ENCODE measurements at regions not wholly inside any gene's neighbourhood (a gene's known extent, or its start where the extent isn't known, plus 50 kb on each side); places are given as distances from the start of the nearest gene placed in this dataset.
A peak's percentile ranks its signal among the peaks of the same experiment; 100 is the strongest.

- Histone ChIP-seq H4K8ac (ENCODE audit: low read depth, low read length) (no peak overlapping the region), H2BK12ac (ENCODE audit: low read length) (no peak overlapping the region), H3K4me2 (ENCODE audit: low read length) (no peak overlapping the region), H3K18ac (ENCODE audit: low read length) (no peak overlapping the region), H3K4ac (ENCODE audit: low read depth, low read length) (no peak overlapping the region), H2BK5ac (ENCODE audit: low read depth, low read length, poor library complexity) (no peak overlapping the region), H3K4me3 (ENCODE audit: low read depth, low read length) (no peak overlapping the region), H2BK120ac (ENCODE audit: insufficient read depth, low read length, poor library complexity) (no peak overlapping the region), H3K14ac (ENCODE audit: low read length) (no peak overlapping the region), H4K91ac (ENCODE audit: low read depth, low read length) (no peak overlapping the region), H2AFZ (ENCODE audit: insufficient read depth, low read length, poor library complexity) (no peak overlapping the region), H3K9me3 (ENCODE audit: insufficient read depth, low read depth, low read length) (no peaks in the 10 kb centered on the region), H3K27ac (ENCODE audit: low read depth, low read length) (no peak overlapping the region), H2AK5ac (ENCODE audit: low read length) (no peak overlapping the region), H3K79me1 (ENCODE audit: low read length) (peaks cover 8% of the 10 kb centered on the region), H3K79me2 (ENCODE audit: control insufficient read depth, insufficient read depth, low read length, poor library complexity) (peaks cover 4% of the 10 kb centered on the region), H3K27me3 (ENCODE audit: insufficient read depth, low read length) (no peaks in the 10 kb centered on the region), H3K36me3 (ENCODE audit: control insufficient read depth in 1 of 2, insufficient read depth in 2 of 2, low read length in 2 of 2) (no peaks in the 10 kb centered on the region), H3K4me1 (ENCODE audit: control insufficient read depth in 1 of 2, insufficient read depth in 2 of 2, low read length in 2 of 2) (peaks cover 0 to 2% of the 10 kb centered on the region in 2 experiments), H3K9ac (ENCODE audit: low read length) (no peak overlapping the region), H4K12ac (ENCODE audit: low read depth, low read length) (no peak overlapping the region), H3K23ac (ENCODE audit: low read length) (no peak overlapping the region)
- WGBS (ENCODE audit: extremely low coverage, insufficient coverage, insufficient read length): no CpG with 5 or more reads among the region's 3 CpGs
- DNase-seq: peak; percentile 33 to 57
Observed at GRCh38 chr13:33545492-33545891, 259.9 kb upstream of the STARD13 start.

- Histone ChIP-seq H3K4me1 (ENCODE audit: control insufficient read depth in 1 of 2, insufficient read depth in 2 of 2, low read length in 2 of 2) (peaks cover 0 to 2% of the 10 kb centered on the region in 2 experiments), H3K4me2 (ENCODE audit: low read length) (no peak overlapping the region), H2AK5ac (ENCODE audit: low read length) (no peak overlapping the region), H3K27ac (ENCODE audit: low read depth, low read length) (no peak overlapping the region), H3K36me3 (ENCODE audit: control insufficient read depth in 1 of 2, insufficient read depth in 2 of 2, low read length in 2 of 2) (no peaks in the 10 kb centered on the region), H3K18ac (ENCODE audit: low read length) (no peak overlapping the region), H3K4ac (ENCODE audit: low read depth, low read length) (no peak overlapping the region), H3K4me3 (ENCODE audit: low read depth, low read length) (no peak overlapping the region), H3K79me2 (ENCODE audit: control insufficient read depth, insufficient read depth, low read length, poor library complexity) (peaks cover 3% of the 10 kb centered on the region), H4K91ac (ENCODE audit: low read depth, low read length) (no peak overlapping the region), H4K8ac (ENCODE audit: low read depth, low read length) (no peak overlapping the region), H2BK5ac (ENCODE audit: low read depth, low read length, poor library complexity) (no peak overlapping the region), H3K14ac (ENCODE audit: low read length) (no peak overlapping the region), H3K9me3 (ENCODE audit: insufficient read depth, low read depth, low read length) (no peaks in the 10 kb centered on the region), H2BK12ac (ENCODE audit: low read length) (no peak overlapping the region), H3K27me3 (ENCODE audit: insufficient read depth, low read length) (no peaks in the 10 kb centered on the region), H4K12ac (ENCODE audit: low read depth, low read length) (no peak overlapping the region), H3K23ac (ENCODE audit: low read length) (no peak overlapping the region), H3K79me1 (ENCODE audit: low read length) (peaks cover 8% of the 10 kb centered on the region), H3K9ac (ENCODE audit: low read length) (no peak overlapping the region), H2AFZ (ENCODE audit: insufficient read depth, low read length, poor library complexity) (no peak overlapping the region), H2BK120ac (ENCODE audit: insufficient read depth, low read length, poor library complexity) (no peak overlapping the region)
- no peak for DNase-seq
- WGBS (ENCODE audit: extremely low coverage, insufficient coverage, insufficient read length): no CpG with 5 or more reads among the region's 1 CpG
Observed at GRCh38 chr13:33547035-33547434, 261.5 kb upstream of the STARD13 start.

- DNase-seq: no peak
- H2BK12ac ChIP-seq (ENCODE audit: low read length): no peak overlapping the region
- no peak overlapping the region for H3K4me2 ChIP-seq (ENCODE audit: low read length)
- no peak overlapping the region for H4K91ac ChIP-seq (ENCODE audit: low read depth, low read length)
- H3K14ac ChIP-seq (ENCODE audit: low read length): no peak overlapping the region
- H3K4me3 ChIP-seq (ENCODE audit: low read depth, low read length): no peak overlapping the region
- no peak overlapping the region for H2BK120ac ChIP-seq (ENCODE audit: insufficient read depth, low read length, poor library complexity)
- H2BK5ac ChIP-seq (ENCODE audit: low read depth, low read length, poor library complexity): no peak overlapping the region
- no peak overlapping the region for H2AK5ac ChIP-seq (ENCODE audit: low read length)
- H3K4me1 ChIP-seq (ENCODE audit: control insufficient read depth in 1 of 2, insufficient read depth in 2 of 2, low read length in 2 of 2): peaks cover 0 to 2% of the 10 kb centered on the region in 2 experiments
- no peaks in the 10 kb centered on the region for H3K27me3 ChIP-seq (ENCODE audit: insufficient read depth, low read length)
- H4K8ac ChIP-seq (ENCODE audit: low read depth, low read length): no peak overlapping the region
- H3K79me2 ChIP-seq (ENCODE audit: control insufficient read depth, insufficient read depth, low read length, poor library complexity): no peaks in the 10 kb centered on the region
- no peak overlapping the region for H3K9ac ChIP-seq (ENCODE audit: low read length)
- no peaks in the 10 kb centered on the region for H3K9me3 ChIP-seq (ENCODE audit: insufficient read depth, low read depth, low read length)
- H3K23ac ChIP-seq (ENCODE audit: low read length): no peak overlapping the region
- peaks cover 1% of the 10 kb centered on the region for H3K79me1 ChIP-seq (ENCODE audit: low read length)
- H3K27ac ChIP-seq (ENCODE audit: low read depth, low read length): no peak overlapping the region
- no peaks in the 10 kb centered on the region for H3K36me3 ChIP-seq (ENCODE audit: control insufficient read depth in 1 of 2, insufficient read depth in 2 of 2, low read length in 2 of 2)
- no peak overlapping the region for H4K12ac ChIP-seq (ENCODE audit: low read depth, low read length)
- no peak overlapping the region for H2AFZ ChIP-seq (ENCODE audit: insufficient read depth, low read length, poor library complexity)
- H3K4ac ChIP-seq (ENCODE audit: low read depth, low read length): no peak overlapping the region
- no peak overlapping the region for H3K18ac ChIP-seq (ENCODE audit: low read length)
Observed at GRCh38 chr13:33548069-33548468, 262.5 kb upstream of the STARD13 start.

GRCh38 chr13:33550276-33550675 is 264.7 kb upstream of the STARD13 start:
- Histone ChIP-seq H3K27me3 (ENCODE audit: insufficient read depth, low read length) (no peaks in the 10 kb centered on the region), H3K23ac (ENCODE audit: low read length) (no peak overlapping the region), H3K18ac (ENCODE audit: low read length) (no peak overlapping the region), H3K14ac (ENCODE audit: low read length) (no peak overlapping the region), H2BK5ac (ENCODE audit: low read depth, low read length, poor library complexity) (no peak overlapping the region), H2BK12ac (ENCODE audit: low read length) (no peak overlapping the region), H4K91ac (ENCODE audit: low read depth, low read length) (no peak overlapping the region), H3K4me3 (ENCODE audit: low read depth, low read length) (no peak overlapping the region), H3K4me1 (ENCODE audit: control insufficient read depth in 1 of 2, insufficient read depth in 2 of 2, low read length in 2 of 2) (peaks cover 0 to 2% of the 10 kb centered on the region in 2 experiments), H2AK5ac (ENCODE audit: low read length) (no peak overlapping the region), H4K12ac (ENCODE audit: low read depth, low read length) (no peak overlapping the region), H2AFZ (ENCODE audit: insufficient read depth, low read length, poor library complexity) (no peak overlapping the region), H3K79me1 (ENCODE audit: low read length) (no peaks in the 10 kb centered on the region), H2BK120ac (ENCODE audit: insufficient read depth, low read length, poor library complexity) (no peak overlapping the region), H3K27ac (ENCODE audit: low read depth, low read length) (no peak overlapping the region), H3K4ac (ENCODE audit: low read depth, low read length) (no peak overlapping the region), H3K9ac (ENCODE audit: low read length) (no peak overlapping the region), H3K36me3 (ENCODE audit: control insufficient read depth in 1 of 2, insufficient read depth in 2 of 2, low read length in 2 of 2) (no peaks in the 10 kb centered on the region), H3K79me2 (ENCODE audit: control insufficient read depth, insufficient read depth, low read length, poor library complexity) (no peaks in the 10 kb centered on the region), H3K9me3 (ENCODE audit: insufficient read depth, low read depth, low read length) (no peaks in the 10 kb centered on the region), H3K4me2 (ENCODE audit: low read length) (no peak overlapping the region), H4K8ac (ENCODE audit: low read depth, low read length) (no peak overlapping the region)
- peak in 1 of 2 donors; percentile 24 for DNase-seq
- no CpG with 5 or more reads among the region's 3 CpGs for WGBS (ENCODE audit: extremely low coverage, insufficient coverage, insufficient read length)

Measured in trophoblast cell (in vitro differentiated cells and primary cell).